CD8-positive, alpha-beta memory T cell (primary cell): ENCODE measurements at regions not wholly inside any gene's neighbourhood (a gene's known extent, or its start where the extent isn't known, plus 50 kb on each side); places are given as distances from the start of the nearest gene placed in this dataset.
"Not testable (repeated sequence)": the region's sequence is repeated elsewhere in the genome, so short reads cannot be mapped to it uniquely, and the experiment has no call there.

Experiments used
- CTCF ChIA-PET: fragments of 350-600 bp; sonication (Branson Sonifier 250); formaldehyde crosslinking; loops from one replicate; lab custom pipeline; 2021; ENCODE audit warnings: antibody characterized with exemption; lab: Charles Lee
- POLR2A ChIA-PET: fragments of 350-600 bp; sonication (Branson Sonifier 250); formaldehyde crosslinking; loops from one replicate; lab custom pipeline; 2021; ENCODE audit warnings: antibody characterized with exemption; lab: Charles Lee
- DNase-seq, 5 donors: peaks; one replicate each; pipeline versions ENCODE4 v3.0.0 to v3.0.0-alpha.2; 2020 to 2022; ENCODE audit warnings: mixed read lengths in 1 of 5
- H3K27ac ChIP-seq: one replicate; pipeline ENCODE4 v1.7.0; 2013; ENCODE audit warnings: low read depth, mild to moderate bottlenecking, low read length, moderate library complexity
- H3K27me3 ChIP-seq: 2 replicates; pipeline ENCODE4 v1.7.0; 2013; ENCODE audit warnings: low read length, mild to moderate bottlenecking; ENCODE audit not compliant: insufficient read depth, poor library complexity, severe bottlenecking
- H3K36me3 ChIP-seq: 2 replicates; pipeline ENCODE4 v1.7.0; 2013; ENCODE audit warnings: mild to moderate bottlenecking, low read length, moderate library complexity; ENCODE audit not compliant: insufficient read depth
- H3K4me1 ChIP-seq: 2 replicates; pipeline ENCODE4 v1.7.0; 2013; ENCODE audit warnings: mild to moderate bottlenecking, low read length, moderate library complexity; ENCODE audit not compliant: insufficient read depth
- H3K4me3 ChIP-seq: 2 replicates; pipeline ENCODE4 v1.7.0; 2013; ENCODE audit warnings: mild to moderate bottlenecking, low read length
- H3K9me3 ChIP-seq: 2 replicates; pipeline ENCODE4 v1.7.0; 2013; ENCODE audit warnings: mild to moderate bottlenecking, low read length
- H3K27ac Mint-ChIP-seq, 8 donors: one replicate each; pipeline ENCODE4 v1.8.0; 2020 to 2021; ENCODE audit warnings: mixed read lengths in 8 of 8, mild to moderate bottlenecking in 6 of 8, inconsistent platforms in 3 of 8, moderate library complexity in 3 of 8
- H3K27me3 Mint-ChIP-seq, 2 donors: one replicate each; pipeline ENCODE4 v1.8.0; 2020 to 2021; ENCODE audit warnings: mixed read lengths in 2 of 2, mild to moderate bottlenecking in 1 of 2, moderate library complexity in 1 of 2
- H3K36me3 Mint-ChIP-seq, 3 donors: one replicate each; pipeline ENCODE4 v1.8.0; 2020 to 2021; ENCODE audit warnings: mixed read lengths in 3 of 3, inconsistent platforms in 1 of 3, mild to moderate bottlenecking in 1 of 3
- H3K4me1 Mint-ChIP-seq, 3 donors: one replicate each; pipeline ENCODE4 v1.8.0; 2020 to 2021; ENCODE audit warnings: mixed read lengths in 3 of 3, inconsistent platforms in 1 of 3, mild to moderate bottlenecking in 1 of 3
- H3K4me3 Mint-ChIP-seq, 7 donors: one replicate each; pipeline ENCODE4 v1.8.0; 2020 to 2021; ENCODE audit warnings: mixed read lengths in 7 of 7, mild to moderate bottlenecking in 6 of 7, moderate library complexity in 4 of 7, inconsistent platforms in 2 of 7
- H3K9me3 Mint-ChIP-seq, 5 donors: one replicate each; pipeline ENCODE4 v1.8.0; 2020 to 2022; ENCODE audit warnings: mixed read lengths in 5 of 5, mild to moderate bottlenecking in 3 of 5, moderate library complexity in 2 of 5, inconsistent platforms in 1 of 5

GRCh38 chr5:107721241-107721640 is 50.5 kb upstream of the EFNA5 start:
- H3K36me3 ChIP-seq, H3K36me3 Mint-ChIP-seq, H3K9me3 ChIP-seq, DNase-seq, H3K4me1 Mint-ChIP-seq, CTCF ChIA-PET, H3K4me1 ChIP-seq, H3K27me3 Mint-ChIP-seq, H3K27ac ChIP-seq, H3K27me3 ChIP-seq, H3K27ac Mint-ChIP-seq, POLR2A ChIA-PET, H3K4me3 Mint-ChIP-seq, H3K4me3 ChIP-seq: not testable (repeated sequence)
- H3K9me3 Mint-ChIP-seq = peaks cover 23 to 38% (median 24%) of the 10 kb centered on the region in 5 donors
